Tibial artery (tissue), 4 donors: ENCODE measurements at regions not wholly inside any gene's neighbourhood (a gene's known extent, or its start where the extent isn't known, plus 50 kb on each side); places are given as distances from the start of the nearest gene placed in this dataset.
"Not testable (repeated sequence)": the region's sequence is repeated elsewhere in the genome, so short reads cannot be mapped to it uniquely, and the experiment has no call there.

Experiments used
- DNase-seq, 2 donors: peaks; one replicate each; pipeline ENCODE4 v3.0.0-alpha.2; 2019
- H3K27ac ChIP-seq, 2 donors: fragments of 200-600 bp; sonication (generic) in 1 of 2; 1 replicate in 1 of 2; 2 replicates in 1 of 2; pipeline ENCODE4 v1.5.1; 2018 to 2019; ENCODE audit warnings: mild to moderate bottlenecking in 1 of 2
- H3K27me3 ChIP-seq, 2 donors: fragments of 200-600 bp; sonication (generic) in 1 of 2; one replicate each; pipeline versions ENCODE4 v1.5.1 to v1.6.0; 2016 to 2019
- H3K36me3 ChIP-seq, 3 donors: fragments of 200-600 bp; sonication (generic) in 2 of 3; one replicate each; pipeline ENCODE4 v1.5.1; 2016 to 2019; ENCODE audit warnings: mild to moderate bottlenecking in 2 of 3
- H3K4me1 ChIP-seq, 4 donors: fragments of 200-600 bp; sonication (generic) in 2 of 4; 1 replicate in 3 of 4; 2 replicates in 1 of 4; pipeline ENCODE4 v1.5.1; 2016 to 2019
- H3K4me3 ChIP-seq, 2 donors: fragments of 200-600 bp; sonication (generic) in 1 of 2; 1 replicate in 1 of 2; 2 replicates in 1 of 2; pipeline ENCODE4 v1.5.1; 2018 to 2019; ENCODE audit warnings: mild to moderate bottlenecking in 2 of 2
- H3K9me3 ChIP-seq, 3 donors: fragments of 200-600 bp; sonication (generic) in 1 of 3; one replicate each; pipeline ENCODE4 v1.5.1; 2016 to 2019
- CTCF ChIP-seq, 2 experiments: fragments of 200-600 bp in 1 of 2; fragments of 450-650 bp in 1 of 2; IDR thresholded peaks; one replicate each; pipeline ENCODE4 v1.5.1; 2017 to 2019; ENCODE audit warnings: antibody characterized with exemption in 2 of 2, mild to moderate bottlenecking in 1 of 2, moderate library complexity in 1 of 2
- intact Hi-C: fragments of 100-400 bp; cut with DNase I; formaldehyde crosslinking; loops from one replicate; pipeline ENCODE4 v1.15.0; 2023; ENCODE audit warnings: low total_unique reads

- Histone ChIP-seq H3K27me3 (no peaks in the 10 kb centered on the region), H3K27ac (no peak overlapping the region), H3K36me3 (no peaks in the 10 kb centered on the region), H3K9me3 (peaks cover 0 to 18% (median 13%) of the 10 kb centered on the region in 3 donors), H3K4me3 (no peak overlapping the region), H3K4me1 (no peaks in the 10 kb centered on the region)
- no peak for TF ChIP-seq CTCF (IDR thresholded peaks at IDR 0.05)
- intact Hi-C loops: no loop called here
- no peak for DNase-seq
Observed at GRCh38 chr2:67579216-67579615, 182.1 kb downstream of the ETAA1 start.

GRCh38 chr2:67579806-67580205 is 182.7 kb downstream of the ETAA1 start:
- Histone ChIP-seq H3K27me3 (no peaks in the 10 kb centered on the region), H3K36me3 (no peaks in the 10 kb centered on the region), H3K4me3 (no peak overlapping the region), H3K9me3 (peaks cover 0 to 24% (median 13%) of the 10 kb centered on the region in 3 donors), H3K27ac (no peak overlapping the region), H3K4me1 (no peaks in the 10 kb centered on the region)
- no peak for TF ChIP-seq CTCF (IDR thresholded peaks at IDR 0.05)
- intact Hi-C loops: no loop called here
- DNase-seq: no peak

- intact Hi-C loops: no loop called here
- no peak for DNase-seq
- TF ChIP-seq CTCF (IDR thresholded peaks at IDR 0.05): no peak
- Histone ChIP-seq H3K27me3 (no peaks in the 10 kb centered on the region), H3K4me1 (no peaks in the 10 kb centered on the region), H3K27ac (no peak overlapping the region), H3K9me3 (peaks cover 0 to 39% (median 13%) of the 10 kb centered on the region in 3 donors), H3K4me3 (no peak overlapping the region), H3K36me3 (no peaks in the 10 kb centered on the region)
Observed at GRCh38 chr2:67581751-67582150, 184.6 kb downstream of the ETAA1 start.

- H3K27me3 ChIP-seq: no peaks in the 10 kb centered on the region
- H3K4me3 ChIP-seq: no peak overlapping the region
- TF ChIP-seq CTCF (IDR thresholded peaks at IDR 0.05): no peak
- H3K27ac ChIP-seq: no peak overlapping the region
- H3K4me1 ChIP-seq: no peaks in the 10 kb centered on the region
- no peaks in the 10 kb centered on the region for H3K36me3 ChIP-seq
- DNase-seq: no peak
- peaks cover 0 to 39% (median 13%) of the 10 kb centered on the region in 3 donors for H3K9me3 ChIP-seq
- intact Hi-C loops: no loop called here
Observed at GRCh38 chr2:67583185-67583584, 186.1 kb downstream of the ETAA1 start.

GRCh38 chr2:67585400-67585799 is 188.3 kb downstream of the ETAA1 start:
- no peak for DNase-seq
- Histone ChIP-seq H3K4me3 (no peak overlapping the region), H3K27ac (no peak overlapping the region), H3K36me3 (no peaks in the 10 kb centered on the region), H3K9me3 (peaks cover 0 to 39% (median 15%) of the 10 kb centered on the region in 3 donors), H3K27me3 (no peaks in the 10 kb centered on the region), H3K4me1 (no peaks in the 10 kb centered on the region)
- intact Hi-C loops: no loop called here
- no peak for TF ChIP-seq CTCF (IDR thresholded peaks at IDR 0.05)

GRCh38 chr2:67589121-67589520 is 192.0 kb downstream of the ETAA1 start:
- peaks cover 0 to 21% (median 2%) of the 10 kb centered on the region in 3 donors for H3K9me3 ChIP-seq
- H3K27me3 ChIP-seq, intact Hi-C loops, H3K4me3 ChIP-seq, DNase-seq, H3K27ac ChIP-seq, H3K36me3 ChIP-seq, H3K4me1 ChIP-seq: not testable (repeated sequence)

- H3K4me1 ChIP-seq, H3K27me3 ChIP-seq, H3K27ac ChIP-seq, H3K9me3 ChIP-seq, DNase-seq, H3K4me3 ChIP-seq, intact Hi-C loops, H3K36me3 ChIP-seq: not testable (repeated sequence)
Observed at GRCh38 chr2:67594522-67594921, 197.4 kb downstream of the ETAA1 start.
